Breast epithelium (tissue), 4 donors: ENCODE measurements at regions not wholly inside any gene's neighbourhood (a gene's known extent, or its start where the extent isn't known, plus 50 kb on each side); places are given as distances from the start of the nearest gene placed in this dataset.

Experiments
- DNase-seq, 2 donors: peaks; one replicate each; pipeline ENCODE4 v3.0.0-alpha.2; 2019; ENCODE audit warnings: low spot score in 2 of 2
- H3K27ac ChIP-seq, 2 donors: fragments of 200-600 bp; sonication (generic) in 1 of 2; one replicate each; pipeline ENCODE4 v1.5.1; 2016 to 2019; ENCODE audit warnings: mild to moderate bottlenecking in 1 of 2
- H3K27me3 ChIP-seq, 2 donors: fragments of 200-600 bp; sonication (generic) in 1 of 2; one replicate each; pipeline versions ENCODE4 v1.5.1 to v1.6.0; 2017 to 2019; ENCODE audit warnings: control low read depth in 1 of 2, mild to moderate bottlenecking in 1 of 2
- H3K36me3 ChIP-seq: fragments of 200-600 bp; one replicate; pipeline ENCODE4 v1.5.1; 2019
- H3K4me1 ChIP-seq, 2 donors: fragments of 200-600 bp; sonication (generic); one replicate each; pipeline ENCODE4 v1.5.1; 2016 to 2019; ENCODE audit warnings: control low read depth in 1 of 2
- H3K4me3 ChIP-seq, 3 donors: fragments of 200-600 bp; sonication (generic); 1 replicate in 2 of 3; 2 replicates in 1 of 3; pipeline ENCODE4 v1.5.1; 2016 to 2019; ENCODE audit warnings: mild to moderate bottlenecking in 3 of 3, moderate library complexity in 2 of 3
- H3K9me3 ChIP-seq, 2 donors: fragments of 200-600 bp; sonication (generic) in 1 of 2; one replicate each; pipeline ENCODE4 v1.5.1; 2016 to 2019; ENCODE audit warnings: control low read depth in 1 of 2
- CTCF ChIP-seq, 3 donors: fragments of 450-650 bp; IDR thresholded peaks; one replicate each; pipeline ENCODE4 v1.5.1; 2016 to 2017; ENCODE audit warnings: antibody characterized with exemption in 3 of 3, mild to moderate bottlenecking in 3 of 3, moderate library complexity in 3 of 3
- POLR2A ChIP-seq: fragments of 450-650 bp; IDR thresholded peaks from one replicate; pipeline ENCODE4 v1.6.1; 2016; ENCODE audit warnings: antibody characterized with exemption, mild to moderate bottlenecking, moderate library complexity
- POLR2AphosphoS5 ChIP-seq, 3 donors: sonication (generic); formaldehyde crosslinking; IDR thresholded peaks; one replicate each; pipeline ENCODE4 v1.6.1; 2017; ENCODE audit warnings: antibody characterized with exemption in 3 of 3
- intact Hi-C: fragments of 100-400 bp; cut with DNase I; formaldehyde crosslinking; loops from one replicate; pipeline ENCODE4 v1.15.1; 2023; ENCODE audit warnings: low total_unique reads

GRCh38 chr3:78277801-78278200 lies 1237.9 kb downstream of the ROBO2 start:
- Histone ChIP-seq H3K4me1 (no peaks in the 10 kb centered on the region), H3K27ac (no peak overlapping the region), H3K27me3 (no peaks in the 10 kb centered on the region), H3K36me3 (no peaks in the 10 kb centered on the region), H3K4me3 (no peak overlapping the region), H3K9me3 (no peaks in the 10 kb centered on the region)
- no peak for DNase-seq
- TF ChIP-seq CTCF (IDR thresholded peaks at IDR 0.05) = no peak
- no peak for TF ChIP-seq POLR2A
- TF ChIP-seq POLR2AphosphoS5 (IDR thresholded peaks at IDR 0.05) = no peak
- intact Hi-C loops = no loop called here

- DNase-seq = no peak
- no peak overlapping the region for H3K4me3 ChIP-seq
- no peak for TF ChIP-seq POLR2AphosphoS5 (IDR thresholded peaks at IDR 0.05)
- no peak for TF ChIP-seq CTCF (IDR thresholded peaks at IDR 0.05)
- no peak for TF ChIP-seq POLR2A
- no peaks in the 10 kb centered on the region for H3K4me1 ChIP-seq
- H3K36me3 ChIP-seq = no peaks in the 10 kb centered on the region
- H3K9me3 ChIP-seq = no peaks in the 10 kb centered on the region
- intact Hi-C loops = no loop called here
- no peaks in the 10 kb centered on the region for H3K27me3 ChIP-seq
- no peak overlapping the region for H3K27ac ChIP-seq
These were observed 1239.2 kb downstream of the ROBO2 start for GRCh38 chr3:78279091-78279490.

- no peaks in the 10 kb centered on the region for H3K27me3 ChIP-seq
- intact Hi-C loops = no loop called here
- no peak overlapping the region for H3K4me3 ChIP-seq
- H3K4me1 ChIP-seq = no peaks in the 10 kb centered on the region
- no peak for DNase-seq
- H3K27ac ChIP-seq = no peak overlapping the region
- TF ChIP-seq CTCF (IDR thresholded peaks at IDR 0.05) (no peak), POLR2AphosphoS5 (IDR thresholded peaks at IDR 0.05) (no peak), POLR2A (no peak)
- H3K9me3 ChIP-seq = no peaks in the 10 kb centered on the region
- no peaks in the 10 kb centered on the region for H3K36me3 ChIP-seq
These were observed 1241.5 kb downstream of the ROBO2 start for GRCh38 chr3:78281381-78281780.

GRCh38 chr3:78283994-78284393 lies 1244.1 kb downstream of the ROBO2 start:
- Histone ChIP-seq H3K27me3 (no peaks in the 10 kb centered on the region), H3K9me3 (no peaks in the 10 kb centered on the region)

GRCh38 chr3:78285032-78285728 lies 1245.3 kb downstream of the ROBO2 start:
- DNase-seq = no peak
- intact Hi-C loops = no loop called here
- H3K27me3 ChIP-seq = no peaks in the 10 kb centered on the region
- H3K4me3 ChIP-seq = no peak overlapping the region
- H3K4me1 ChIP-seq = no peaks in the 10 kb centered on the region
- H3K9me3 ChIP-seq = no peaks in the 10 kb centered on the region
- H3K36me3 ChIP-seq = no peaks in the 10 kb centered on the region
- no peak for TF ChIP-seq POLR2AphosphoS5 (IDR thresholded peaks at IDR 0.05)
- TF ChIP-seq CTCF (IDR thresholded peaks at IDR 0.05) = no peak
- TF ChIP-seq POLR2A = no peak
- no peak overlapping the region for H3K27ac ChIP-seq

More at GRCh38 chr3:78283994-78284393, 1244.1 kb downstream of the ROBO2 start:
- TF ChIP-seq CTCF (IDR thresholded peaks at IDR 0.05) (no peak), POLR2AphosphoS5 (IDR thresholded peaks at IDR 0.05) (no peak), POLR2A (no peak)
- no peak for DNase-seq
- H3K4me1 ChIP-seq = no peaks in the 10 kb centered on the region
- H3K36me3 ChIP-seq = no peaks in the 10 kb centered on the region
- H3K4me3 ChIP-seq = no peak overlapping the region
- intact Hi-C loops = no loop called here
- H3K27ac ChIP-seq = no peak overlapping the region
